ENCODE measurements at regions not wholly inside any gene's neighbourhood (a gene's known extent, or its start where the extent isn't known, plus 50 kb on each side); places are given as distances from the start of the nearest gene placed in this dataset.

DNA sequence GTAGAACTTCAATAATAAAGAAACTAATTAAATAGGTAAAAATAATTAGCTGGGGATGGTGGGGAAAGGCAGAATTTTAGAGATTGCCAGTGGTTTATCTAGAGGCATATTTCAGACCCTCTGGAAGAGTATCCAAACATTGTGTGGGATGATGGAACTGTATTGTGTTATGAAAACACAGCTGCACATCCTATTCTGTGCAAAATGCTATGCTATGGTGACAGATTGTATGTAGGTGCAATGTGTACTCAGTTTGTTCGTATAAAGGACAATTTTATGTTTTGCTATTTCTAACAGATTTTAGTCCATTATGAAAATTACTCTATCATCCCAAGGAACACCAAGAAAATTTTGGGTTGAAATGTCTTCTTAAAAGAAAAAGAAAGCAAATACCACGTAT, 1054.7 kb downstream of the PDHA2 start:
- in situ Hi-C loops (cut with HindIII; ENCODE audit: low pct_ligation_motif_present, low pct_unique_long_range_greater_than_20kb, low sequenced_read_pairs), result no loop called here
- no peak for DNase-seq

DNA sequence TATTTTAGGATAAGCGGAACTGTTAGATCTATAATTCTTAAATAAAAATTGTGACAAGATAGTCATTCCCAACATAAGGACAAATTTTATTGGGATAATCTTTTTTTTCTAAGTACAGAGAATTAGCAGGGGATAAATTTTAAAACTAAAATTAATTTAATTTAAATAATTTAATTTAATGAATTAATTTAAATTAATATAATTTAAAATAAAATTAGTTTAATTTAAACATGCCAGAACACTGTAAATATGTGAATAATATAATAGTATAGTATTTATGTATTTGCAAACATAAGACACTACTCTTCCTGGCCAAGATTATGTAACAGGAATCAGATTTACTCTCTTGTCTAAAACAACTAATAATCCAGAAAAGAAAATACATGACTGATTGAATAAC, 1055.9 kb downstream of the PDHA2 start:
- in situ Hi-C loops (cut with HindIII; ENCODE audit: low pct_ligation_motif_present, low pct_unique_long_range_greater_than_20kb, low sequenced_read_pairs), result no loop called here
- DNase-seq, result no peak

DNA sequence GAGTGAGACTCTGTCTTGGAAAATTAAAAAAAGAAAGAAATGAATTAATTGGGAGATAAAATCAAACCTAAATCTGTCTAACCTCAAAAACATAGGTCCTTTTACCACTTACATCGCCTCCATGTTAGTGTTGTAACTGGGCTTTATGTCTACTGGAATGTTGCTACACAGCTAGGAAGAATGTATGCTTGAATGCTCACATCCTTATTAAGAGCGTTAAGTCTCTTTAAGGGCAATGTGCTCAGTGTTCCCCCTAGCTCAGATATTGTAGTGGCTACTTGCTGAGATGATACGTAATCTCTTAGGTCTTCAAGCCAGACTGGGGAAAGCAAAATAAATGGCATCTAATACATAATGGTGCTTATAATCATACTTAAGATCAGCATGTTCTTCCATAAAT, 1072.8 kb downstream of the PDHA2 start:
- DNase-seq, result no peak
- in situ Hi-C loops (cut with HindIII; ENCODE audit: low pct_ligation_motif_present, low pct_unique_long_range_greater_than_20kb, low sequenced_read_pairs), result no loop called here

DNA sequence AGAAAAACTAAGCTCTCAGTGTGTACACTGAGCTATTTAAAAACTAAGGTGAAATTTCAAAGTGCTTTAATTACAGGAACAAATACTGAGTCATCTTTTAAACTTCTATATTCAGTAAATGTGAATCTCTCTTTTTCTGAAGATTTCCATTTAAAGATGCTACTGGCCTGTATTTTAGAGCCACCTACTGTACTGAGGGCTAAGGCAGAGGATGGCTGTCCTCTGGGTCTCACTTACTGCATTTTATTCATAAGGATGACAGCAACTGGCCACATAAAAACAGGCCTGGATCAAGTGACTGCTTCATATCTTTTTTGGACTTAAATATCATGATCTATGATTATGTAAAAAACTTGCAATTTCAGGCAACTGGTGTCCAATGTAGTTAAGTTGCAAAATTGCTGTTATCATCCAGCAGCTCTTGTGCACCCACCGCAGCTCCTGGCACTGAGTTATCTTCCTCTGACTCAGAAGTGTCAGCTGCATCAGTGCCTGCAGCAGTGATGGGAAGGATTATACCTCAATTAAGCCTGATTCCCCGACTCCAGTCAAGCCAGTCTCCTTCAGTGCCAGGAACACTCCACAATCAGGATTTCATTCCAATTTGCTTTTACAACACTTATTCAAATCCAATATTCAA, 1073.7 kb downstream of the PDHA2 start:
- no peak for DNase-seq
- in situ Hi-C loops (cut with HindIII; ENCODE audit: low pct_ligation_motif_present, low pct_unique_long_range_greater_than_20kb, low sequenced_read_pairs), result no loop called here

DNA sequence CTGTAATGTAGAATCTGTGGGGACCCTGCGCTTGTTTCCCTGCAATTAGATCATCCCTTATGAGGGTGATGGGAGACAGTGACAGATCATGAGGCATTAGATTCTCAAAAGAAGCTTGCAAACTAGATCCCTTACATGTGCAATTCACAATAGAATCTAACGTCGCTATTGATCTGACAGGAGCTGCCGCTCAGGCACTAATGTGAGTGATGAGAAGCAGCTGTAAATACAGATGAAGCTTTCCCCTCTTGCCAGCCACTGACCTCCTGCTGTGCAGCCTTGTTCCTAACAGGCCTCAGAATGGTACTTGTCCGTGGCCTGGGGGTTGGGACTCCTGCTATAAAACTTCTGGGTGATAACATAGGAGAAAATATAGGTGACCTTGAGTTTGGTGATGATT, 1076.8 kb downstream of the PDHA2 start:
- DNase-seq, result no peak
- in situ Hi-C loops (cut with HindIII; ENCODE audit: low pct_ligation_motif_present, low pct_unique_long_range_greater_than_20kb, low sequenced_read_pairs), result no loop called here

DNA sequence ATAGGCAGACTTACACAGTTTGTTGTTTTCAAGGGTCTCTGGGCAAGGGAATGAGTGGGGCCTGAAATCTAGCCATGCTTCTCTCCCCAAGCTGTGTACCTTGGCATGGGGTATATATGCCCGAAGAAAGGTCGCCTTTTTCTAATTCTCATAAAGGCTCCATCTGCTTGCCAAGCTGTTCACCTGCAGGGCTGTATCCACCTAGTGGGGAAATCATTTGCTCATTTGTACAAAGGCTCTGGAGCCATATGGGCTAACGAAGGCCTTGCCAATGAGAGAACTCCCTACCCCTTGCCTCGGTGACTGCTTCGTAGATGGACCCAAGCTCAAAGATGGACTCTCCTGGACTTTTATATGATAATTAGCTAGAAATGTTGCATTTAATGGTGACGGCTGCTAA, 1097.0 kb downstream of the PDHA2 start:
- no peak for DNase-seq
- in situ Hi-C loops (cut with HindIII; ENCODE audit: low pct_ligation_motif_present, low pct_unique_long_range_greater_than_20kb, low sequenced_read_pairs), result no loop called here

DNA sequence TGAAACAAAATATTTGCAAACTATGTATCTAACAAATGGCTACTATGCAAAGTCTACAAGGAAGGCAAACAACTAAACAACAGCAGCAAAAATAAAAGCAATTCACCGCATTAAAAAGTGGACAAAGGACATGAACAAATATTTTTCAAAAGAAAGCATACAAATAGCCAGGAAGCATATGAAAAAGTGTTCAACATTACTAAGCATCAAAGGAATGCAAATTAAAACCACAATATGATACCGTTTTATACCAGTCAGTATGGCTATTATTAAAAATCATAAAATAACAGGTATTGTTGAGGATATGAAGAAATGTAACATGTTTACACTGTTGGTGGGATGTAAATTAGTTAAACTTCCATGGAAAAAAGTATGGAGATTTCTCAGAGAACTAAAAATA, 1106.7 kb downstream of the PDHA2 start:
- in situ Hi-C loops (cut with HindIII; ENCODE audit: low pct_ligation_motif_present, low pct_unique_long_range_greater_than_20kb, low sequenced_read_pairs), result no loop called here

DNA sequence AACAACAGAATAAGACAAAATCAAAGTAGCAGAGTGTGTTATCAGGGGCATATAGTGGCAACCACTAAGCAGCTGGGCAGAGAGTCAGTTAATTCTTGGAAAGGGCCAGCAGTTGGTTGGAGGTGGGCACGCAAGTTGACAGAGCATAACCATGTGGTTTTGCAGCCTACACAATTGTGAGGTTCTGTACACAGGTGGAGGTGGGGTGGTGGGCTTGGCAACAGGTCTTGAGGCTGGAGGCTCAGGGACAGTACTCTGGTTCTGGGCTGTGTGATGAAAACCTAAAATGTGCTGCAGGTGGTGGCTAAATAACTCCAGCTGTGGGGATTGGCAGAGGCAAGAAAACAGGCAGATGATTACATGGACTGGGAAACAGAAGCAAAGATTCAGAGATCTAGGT, 1112.7 kb downstream of the PDHA2 start:
- no peak for DNase-seq
- in situ Hi-C loops (cut with HindIII; ENCODE audit: low pct_ligation_motif_present, low pct_unique_long_range_greater_than_20kb, low sequenced_read_pairs), result no loop called here

More for the DNA sequence above, 1106.7 kb downstream of the PDHA2 start:
- DNase-seq, result no peak

DNA sequence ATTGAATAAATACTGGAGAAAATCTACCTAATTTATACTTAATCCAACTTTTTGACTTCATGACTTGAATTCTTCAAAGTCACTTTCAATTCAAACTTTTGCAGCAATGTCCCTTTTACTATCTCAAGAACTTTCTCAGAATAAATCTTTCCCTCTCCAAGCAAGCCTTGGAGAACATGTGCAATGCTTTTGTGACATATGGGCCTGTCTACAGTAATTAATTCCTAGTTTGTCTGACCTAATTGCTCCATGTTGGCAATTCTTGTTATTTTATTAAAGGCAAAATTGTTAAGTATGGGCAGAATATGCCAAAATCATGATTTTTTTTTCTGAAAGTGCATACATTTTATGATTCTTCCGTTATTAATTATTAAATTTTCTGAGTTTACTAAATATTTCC, 1115.3 kb downstream of the PDHA2 start:
- DNase-seq, result no peak
- in situ Hi-C loops (cut with HindIII; ENCODE audit: low pct_ligation_motif_present, low pct_unique_long_range_greater_than_20kb, low sequenced_read_pairs), result no loop called here

DNA sequence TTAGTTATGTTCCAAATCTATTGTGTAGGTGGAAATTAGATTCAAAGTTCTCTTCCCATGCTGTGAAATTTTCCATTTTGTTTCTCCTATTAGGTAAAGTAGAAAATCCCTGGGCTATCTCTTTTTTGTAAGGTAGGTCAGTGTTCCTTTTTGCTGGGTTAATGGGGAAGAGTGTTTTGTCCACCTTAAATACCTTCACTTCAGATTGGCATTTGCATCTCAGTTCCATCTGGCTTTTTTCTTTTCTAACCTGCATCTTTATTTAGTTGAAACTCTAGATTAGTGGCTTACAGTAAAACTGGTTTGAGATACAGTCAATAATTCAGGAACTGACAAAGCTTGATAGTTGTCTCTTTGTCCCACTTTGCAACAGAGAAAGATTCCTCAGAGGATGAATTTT, 1115.8 kb downstream of the PDHA2 start:
- DNase-seq, result no peak
- in situ Hi-C loops (cut with HindIII; ENCODE audit: low pct_ligation_motif_present, low pct_unique_long_range_greater_than_20kb, low sequenced_read_pairs), result no loop called here

DNA sequence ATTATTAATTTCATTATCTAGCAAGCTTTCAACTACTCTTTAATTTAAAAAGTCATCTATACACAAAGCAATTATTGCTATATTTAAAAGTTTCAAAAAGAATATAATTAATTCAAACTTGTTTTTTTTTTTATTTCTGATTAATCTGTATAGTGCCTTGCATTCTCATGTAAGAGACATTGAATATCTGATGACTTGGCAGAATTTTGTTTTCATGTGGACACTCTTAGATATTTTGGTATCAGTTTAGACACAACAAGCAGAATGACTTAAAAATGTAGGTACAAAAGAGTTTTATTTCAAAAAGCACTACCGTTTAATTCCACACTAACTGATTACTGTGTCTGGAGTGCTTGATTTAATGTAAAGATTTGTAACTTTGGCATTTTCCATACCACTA, 1129.6 kb downstream of the PDHA2 start:
- no peak for DNase-seq
- in situ Hi-C loops (cut with HindIII; ENCODE audit: low pct_ligation_motif_present, low pct_unique_long_range_greater_than_20kb, low sequenced_read_pairs), result no loop called here

DNA sequence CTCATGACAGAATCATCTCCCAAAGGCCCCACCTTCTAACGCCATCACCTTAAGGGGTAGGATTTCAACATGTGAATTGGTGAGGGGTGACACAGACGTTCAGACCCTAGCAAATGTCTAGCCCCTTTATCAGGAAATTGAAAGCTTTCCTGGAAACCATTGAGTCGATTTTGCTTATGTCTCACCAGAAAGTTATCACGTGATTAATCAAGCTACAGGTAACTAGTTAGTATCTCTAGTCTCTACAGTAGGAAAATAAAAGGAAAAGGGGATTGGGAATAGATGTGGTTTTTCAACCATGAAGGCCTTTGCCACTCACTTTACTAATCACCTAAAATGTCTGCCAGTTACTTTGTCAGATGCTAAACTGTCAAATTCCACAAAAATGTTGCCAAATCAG, 1133.0 kb downstream of the PDHA2 start:
- DNase-seq, result no peak
- in situ Hi-C loops (cut with HindIII; ENCODE audit: low pct_ligation_motif_present, low pct_unique_long_range_greater_than_20kb, low sequenced_read_pairs), result no loop called here

DNA sequence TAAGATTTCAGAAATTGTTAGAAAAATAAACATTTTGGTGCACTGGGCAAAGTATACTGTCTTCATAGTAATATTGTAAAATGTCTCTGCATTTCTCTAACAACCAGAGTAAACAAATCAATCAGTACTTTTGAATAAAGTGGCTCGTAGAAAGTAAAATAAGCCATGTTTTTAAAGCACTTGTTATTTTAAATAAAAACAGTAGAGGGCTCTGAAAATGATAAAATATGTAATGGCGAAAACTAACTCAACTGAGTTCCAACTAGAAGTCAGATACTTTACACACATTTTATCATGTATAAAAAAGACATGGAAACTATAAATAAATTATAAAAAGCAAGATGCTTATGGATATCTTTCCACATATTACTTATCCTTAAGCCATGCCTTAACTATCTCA, 1134.4 kb downstream of the PDHA2 start:
- DNase-seq, result no peak
- in situ Hi-C loops (cut with HindIII; ENCODE audit: low pct_ligation_motif_present, low pct_unique_long_range_greater_than_20kb, low sequenced_read_pairs), result no loop called here

DNA sequence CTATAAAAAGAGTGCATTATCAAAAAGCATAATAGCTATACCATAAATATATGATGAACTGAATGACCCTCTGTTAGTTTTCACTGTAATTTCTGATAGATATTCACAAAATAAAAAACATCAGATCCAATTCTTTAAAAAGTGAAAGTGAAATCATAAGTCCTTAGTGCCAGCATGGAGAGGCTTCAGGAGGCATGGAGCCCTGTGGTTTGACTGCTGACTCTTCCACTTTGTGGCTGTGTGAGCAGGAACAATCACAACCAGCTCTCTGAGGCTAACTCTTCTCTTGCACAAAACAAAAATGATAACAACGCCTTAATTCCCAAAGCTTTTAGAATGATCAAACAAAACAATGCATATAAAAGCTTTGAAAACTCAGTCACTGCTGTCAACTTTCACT, 1143.9 kb downstream of the PDHA2 start:
- peak; percentile 31 for DNase-seq
- in situ Hi-C loops (cut with HindIII; ENCODE audit: low pct_ligation_motif_present, low pct_unique_long_range_greater_than_20kb, low sequenced_read_pairs), result no loop called here

DNA sequence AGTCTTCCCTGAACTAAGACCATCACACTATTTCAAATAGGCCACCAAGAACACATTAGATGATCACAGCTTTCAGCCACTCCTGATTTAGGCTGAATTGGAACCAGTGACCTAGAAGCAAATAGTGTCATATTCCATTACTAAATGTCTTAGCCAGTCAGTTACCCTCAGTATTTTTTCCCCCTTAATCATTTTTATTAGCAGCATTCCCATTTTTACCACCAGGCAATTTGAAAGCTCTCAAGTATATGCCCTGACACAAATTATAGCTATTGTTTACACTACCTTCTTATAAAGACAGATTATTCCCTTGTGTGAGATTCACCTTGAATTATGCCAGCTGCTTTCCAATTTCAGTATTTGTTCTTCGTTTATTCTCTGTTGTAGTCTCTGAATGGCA, 1146.9 kb downstream of the PDHA2 start:
- DNase-seq, result no peak
- in situ Hi-C loops (cut with HindIII; ENCODE audit: low pct_ligation_motif_present, low pct_unique_long_range_greater_than_20kb, low sequenced_read_pairs), result no loop called here

DNA sequence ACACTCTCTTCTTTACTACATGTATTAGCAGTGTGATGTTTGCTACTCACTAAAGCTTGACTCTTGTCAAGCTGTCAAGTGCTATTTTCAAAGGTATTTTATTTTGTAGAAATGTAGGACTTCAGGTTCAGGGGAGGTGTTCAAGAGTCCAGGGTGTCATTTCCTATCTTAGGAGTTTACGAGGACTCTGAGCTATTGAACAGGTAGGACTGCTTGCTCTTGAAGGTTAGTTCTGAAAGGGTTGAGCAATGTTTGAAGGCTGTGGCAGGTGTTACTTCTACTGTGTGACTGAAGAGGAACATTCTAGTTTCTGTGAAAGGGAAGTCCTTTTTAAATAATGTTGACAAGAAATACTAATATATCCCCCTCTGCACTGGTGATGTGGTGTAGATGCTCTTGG, 1151.2 kb downstream of the PDHA2 start:
- DNase-seq, result no peak
- in situ Hi-C loops (cut with HindIII; ENCODE audit: low pct_ligation_motif_present, low pct_unique_long_range_greater_than_20kb, low sequenced_read_pairs), result no loop called here

DNA sequence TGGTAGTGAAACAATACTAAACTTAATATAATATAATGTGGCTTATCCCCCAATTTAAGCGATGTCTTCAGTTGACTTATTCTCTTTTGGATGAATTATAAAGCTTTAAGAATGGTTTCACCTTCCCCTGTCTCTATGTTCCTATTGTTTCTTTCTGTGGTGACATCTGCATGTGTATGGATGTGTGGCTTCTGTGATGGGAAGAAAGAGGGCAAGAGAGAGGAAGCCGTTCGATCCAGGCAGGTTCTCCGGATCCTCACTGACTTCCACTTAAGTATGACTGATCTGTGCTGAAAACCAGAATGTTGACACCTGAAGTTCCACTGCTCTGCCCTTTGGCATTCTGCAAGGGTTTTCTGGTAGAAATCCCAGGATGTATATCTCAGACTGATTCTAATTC, 1150.8 kb downstream of the STPG2 start:
- in situ Hi-C loops (cut with HindIII; ENCODE audit: low pct_ligation_motif_present, low pct_unique_long_range_greater_than_20kb, low sequenced_read_pairs), result no loop called here
- DNase-seq, result no peak

DNA sequence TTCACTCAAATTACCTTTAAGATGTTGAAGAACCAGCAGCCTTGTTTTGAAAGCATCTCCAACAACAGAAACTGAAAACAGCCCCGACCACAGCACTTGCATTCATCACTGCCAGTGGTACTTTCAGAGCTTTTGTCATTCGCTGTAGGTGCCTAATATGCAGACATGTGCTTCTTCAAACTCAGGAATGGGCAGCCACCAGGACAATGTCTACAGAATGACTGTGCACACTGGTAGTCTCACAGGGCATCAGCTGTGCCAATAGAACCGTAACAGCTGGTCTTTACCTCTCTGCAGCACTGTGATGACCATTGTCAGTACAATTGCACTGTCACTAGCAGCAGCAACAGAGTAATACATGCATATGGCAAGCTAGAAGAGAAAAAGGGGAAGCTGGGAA, 1149.7 kb downstream of the STPG2 start:
- in situ Hi-C loops (cut with HindIII; ENCODE audit: low pct_ligation_motif_present, low pct_unique_long_range_greater_than_20kb, low sequenced_read_pairs), result no loop called here
- DNase-seq, result no peak

DNA sequence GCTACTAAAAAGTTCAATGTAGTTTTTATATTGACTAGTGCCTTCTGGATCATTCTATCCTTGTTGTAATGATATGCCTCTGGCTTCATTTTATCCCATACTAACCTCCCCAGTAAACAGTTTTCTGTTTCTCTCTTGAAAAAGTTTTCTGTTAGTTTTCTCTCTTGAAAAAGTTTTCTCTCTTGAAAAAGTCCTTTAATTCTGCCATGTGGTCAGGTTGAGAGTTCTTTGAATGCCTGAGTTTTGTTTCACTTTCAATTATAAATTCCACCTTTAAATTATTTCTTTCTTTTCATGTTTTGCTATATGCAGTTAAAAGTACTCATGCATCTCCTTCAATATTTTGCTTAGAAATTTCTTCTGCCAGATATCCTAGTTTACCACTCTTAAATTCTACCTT, 1139.6 kb downstream of the STPG2 start:
- no peak for DNase-seq
- in situ Hi-C loops (cut with HindIII; ENCODE audit: low pct_ligation_motif_present, low pct_unique_long_range_greater_than_20kb, low sequenced_read_pairs), result no loop called here

DNA sequence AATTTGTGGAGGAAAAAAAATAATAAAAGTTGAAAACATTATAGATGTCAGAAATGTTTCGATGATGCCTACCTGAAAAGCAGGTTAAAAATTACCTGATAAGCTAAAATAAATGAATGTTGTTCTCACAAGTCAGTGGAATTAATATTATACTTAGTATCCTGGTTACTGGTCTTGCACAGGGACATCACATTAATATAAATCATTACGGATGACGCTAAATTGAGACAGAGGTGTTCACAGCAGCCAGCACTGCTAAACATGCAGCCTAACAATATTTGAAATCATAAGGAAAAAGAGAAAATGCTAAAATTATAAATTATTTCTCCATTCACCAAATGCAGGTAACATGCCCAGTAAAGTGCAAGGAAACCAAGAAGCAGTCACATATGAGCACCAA, 1130.0 kb downstream of the STPG2 start:
- no peak for DNase-seq
- in situ Hi-C loops (cut with HindIII; ENCODE audit: low pct_ligation_motif_present, low pct_unique_long_range_greater_than_20kb, low sequenced_read_pairs), result no loop called here

DNA sequence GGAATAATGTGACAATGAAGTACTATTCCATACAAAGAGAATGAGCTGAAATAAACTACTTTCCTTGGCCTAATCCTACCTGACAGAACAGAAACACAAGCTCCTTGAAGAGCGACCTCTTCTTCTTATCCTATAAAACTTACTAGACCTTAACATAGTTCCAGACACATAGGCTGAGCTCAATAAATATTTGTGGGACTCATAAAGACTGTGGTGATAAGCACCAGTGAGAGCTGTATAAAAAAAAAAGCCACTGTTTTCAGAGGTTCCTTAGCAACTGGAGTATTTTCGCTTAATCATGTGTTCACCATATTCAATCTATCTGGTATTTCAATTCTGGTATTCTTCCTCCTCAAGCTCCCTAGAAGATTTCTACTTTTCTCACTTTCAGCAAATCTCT, 1129.6 kb downstream of the STPG2 start:
- in situ Hi-C loops (cut with HindIII; ENCODE audit: low pct_ligation_motif_present, low pct_unique_long_range_greater_than_20kb, low sequenced_read_pairs), result no loop called here

More for the DNA sequence above, 1129.6 kb downstream of the STPG2 start:
- DNase-seq, result peak; percentile 24
